ENCODE measurements at regions not wholly inside any gene's neighbourhood (a gene's known extent, or its start where the extent isn't known, plus 50 kb on each side); places are given as distances from the start of the nearest gene placed in this dataset.

GRCh38 chr7:63008366-63008765, 990.3 kb upstream of the ZNF722 start:
- TF ChIP-seq SPI1 (IDR thresholded peaks at IDR 0.05; ENCODE audit: borderline replicate concordance, low read depth, low read length) = no peak
- TF ChIP-seq CAMTA2 (CRISPR knock-in tag; conservative IDR thresholded peaks at IDR 0.05) = no peak
- no peak for TF ChIP-seq EP300 (IDR thresholded peaks at IDR 0.05; ENCODE audit: low read length)
- TF ChIP-seq E2F3 (CRISPR knock-in tag; IDR thresholded peaks at IDR 0.05) = no peak
- TF ChIP-seq EZH2 (IDR thresholded peaks at IDR 0.05; ENCODE audit: borderline replicate concordance, low read depth, low read length) = no peak
- TF ChIP-seq ATF2 (CRISPR knock-in tag; IDR thresholded peaks at IDR 0.05) = no peak
- no peak for TF ChIP-seq RAD21 (CRISPR knock-in tag; conservative IDR thresholded peaks at IDR 0.05 in 1 of 2, IDR thresholded peaks at IDR 0.05 in 1 of 2)
- TF ChIP-seq CSDE1 (IDR thresholded peaks at IDR 0.05) = no peak
- no peak for TF ChIP-seq ZZZ3 (IDR thresholded peaks at IDR 0.05)
- TF ChIP-seq BCL6 (CRISPR knock-in tag; IDR thresholded peaks at IDR 0.05) = no peak
